ENCODE measurements at regions not wholly inside any gene's neighbourhood (a gene's known extent, or its start where the extent isn't known, plus 50 kb on each side); places are given as distances from the start of the nearest gene placed in this dataset.

- DNase-seq (ENCODE audit: low read depth, low spot score): no peak
Measured at GRCh38 chr12:118467641-118468305, 91.4 kb downstream of the SUDS3 start.

GRCh38 chr12:118472940-118473339, 96.6 kb downstream of the SUDS3 start:
- DNase-seq (ENCODE audit: low read depth, low spot score): no peak

GRCh38 chr12:118480235-118480634, 103.9 kb downstream of the SUDS3 start:
- no peak for DNase-seq (ENCODE audit: low read depth, low spot score)

- DNase-seq (ENCODE audit: low read depth, low spot score): no peak
Measured at GRCh38 chr12:118488034-118488433, 111.7 kb downstream of the SUDS3 start.

- DNase-seq (ENCODE audit: low read depth, low spot score): no peak
Measured at GRCh38 chr12:118493962-118494361, 117.6 kb downstream of the SUDS3 start.

- DNase-seq (ENCODE audit: low read depth, low spot score): no peak
Measured at GRCh38 chr12:118494776-118495175, 118.4 kb downstream of the SUDS3 start.

- no peak for DNase-seq (ENCODE audit: low read depth, low spot score)
Measured at GRCh38 chr12:118495296-118495695, 118.9 kb downstream of the SUDS3 start.

GRCh38 chr12:118498171-118498570, 121.8 kb downstream of the SUDS3 start:
- DNase-seq (ENCODE audit: low read depth, low spot score): no peak

GRCh38 chr12:118500299-118500698, 123.9 kb downstream of the SUDS3 start:
- no peak for DNase-seq (ENCODE audit: low read depth, low spot score)

- DNase-seq (ENCODE audit: low read depth, low spot score): no peak
Measured at GRCh38 chr12:118501489-118501888, 125.1 kb downstream of the SUDS3 start.

GRCh38 chr12:118503476-118503875, 127.1 kb downstream of the SUDS3 start:
- DNase-seq (ENCODE audit: low read depth, low spot score): no peak

- DNase-seq (ENCODE audit: low read depth, low spot score): no peak
Measured at GRCh38 chr12:118512669-118513068, 136.3 kb downstream of the SUDS3 start.

- no peak for DNase-seq (ENCODE audit: low read depth, low spot score)
Measured at GRCh38 chr12:118513611-118514010, 137.3 kb downstream of the SUDS3 start.

- DNase-seq (ENCODE audit: low read depth, low spot score): no peak
Measured at GRCh38 chr12:118514297-118514696, 137.9 kb downstream of the SUDS3 start.

- no peak for DNase-seq (ENCODE audit: low read depth, low spot score)
Measured at GRCh38 chr12:118520214-118521035, 144.1 kb downstream of the SUDS3 start.

GRCh38 chr12:118521036-118521370, 144.6 kb downstream of the SUDS3 start:
- no peak for DNase-seq (ENCODE audit: low read depth, low spot score)

GRCh38 chr12:118524446-118524845, 148.1 kb downstream of the SUDS3 start:
- no peak for DNase-seq (ENCODE audit: low read depth, low spot score)

GRCh38 chr12:118525216-118525615, 148.9 kb downstream of the SUDS3 start:
- DNase-seq (ENCODE audit: low read depth, low spot score): no peak

- no peak for DNase-seq (ENCODE audit: low read depth, low spot score)
Measured at GRCh38 chr12:118526255-118527095, 150.1 kb downstream of the SUDS3 start.

- no peak for DNase-seq (ENCODE audit: low read depth, low spot score)
Measured at GRCh38 chr12:118527310-118527709, 151.0 kb downstream of the SUDS3 start.

GRCh38 chr12:118528625-118529024, 152.3 kb downstream of the SUDS3 start:
- no peak for DNase-seq (ENCODE audit: low read depth, low spot score)

- no peak for DNase-seq (ENCODE audit: low read depth, low spot score)
Measured at GRCh38 chr12:118534003-118534402, 157.6 kb downstream of the SUDS3 start.
